ENCODE measurements at regions not wholly inside any gene's neighbourhood (a gene's known extent, or its start where the extent isn't known, plus 50 kb on each side); places are given as distances from the start of the nearest gene placed in this dataset.

GRCh38 chr7:112882991-112883390, 92.8 kb upstream of the TMEM168 start:
- DNase-seq (ENCODE audit: low spot score), result no peak

- no peak for DNase-seq (ENCODE audit: low spot score)
Observed at GRCh38 chr7:112882511-112882910, 92.3 kb upstream of the TMEM168 start.

GRCh38 chr7:112882022-112882421, 91.8 kb upstream of the TMEM168 start:
- DNase-seq (ENCODE audit: low spot score), result no peak

- no peak for DNase-seq (ENCODE audit: low spot score)
Observed at GRCh38 chr7:112880818-112881418, 90.7 kb upstream of the TMEM168 start.

- DNase-seq (ENCODE audit: low spot score), result no peak
Observed at GRCh38 chr7:112877691-112878460, 87.7 kb upstream of the TMEM168 start.

GRCh38 chr7:112876877-112877276, 86.7 kb upstream of the TMEM168 start:
- DNase-seq (ENCODE audit: low spot score), result no peak

- no peak for DNase-seq (ENCODE audit: low spot score)
Observed at GRCh38 chr7:112874909-112875308, 84.7 kb upstream of the TMEM168 start.

GRCh38 chr7:112873831-112874553, 83.8 kb upstream of the TMEM168 start:
- no peak for DNase-seq (ENCODE audit: low spot score)

- DNase-seq (ENCODE audit: low spot score), result peak; percentile 38
Observed at GRCh38 chr7:112869111-112869774, 79.0 kb upstream of the TMEM168 start.

GRCh38 chr7:112868609-112869008, 78.4 kb upstream of the TMEM168 start:
- no peak for DNase-seq (ENCODE audit: low spot score)

GRCh38 chr7:112866424-112866823, 76.2 kb upstream of the TMEM168 start:
- no peak for DNase-seq (ENCODE audit: low spot score)

- no peak for DNase-seq (ENCODE audit: low spot score)
Observed at GRCh38 chr7:112864380-112864779, 74.2 kb upstream of the TMEM168 start.

GRCh38 chr7:112858838-112859237, 68.6 kb upstream of the TMEM168 start:
- no peak for DNase-seq (ENCODE audit: low spot score)

- DNase-seq (ENCODE audit: low spot score), result no peak
Observed at GRCh38 chr7:112855227-112855626, 65.0 kb upstream of the TMEM168 start.

- no peak for DNase-seq (ENCODE audit: low spot score)
Observed at GRCh38 chr7:112854169-112854568, 64.0 kb upstream of the TMEM168 start.

- no peak for DNase-seq (ENCODE audit: low spot score)
Observed at GRCh38 chr7:112853422-112853821, 63.2 kb upstream of the TMEM168 start.

- DNase-seq (ENCODE audit: low spot score), result no peak
Observed at GRCh38 chr7:112843151-112843550, 53.0 kb upstream of the TMEM168 start.

Data from A172 (cell line).